Astrocyte of the spinal cord (primary cell): ENCODE measurements at regions not wholly inside any gene's neighbourhood (a gene's known extent, or its start where the extent isn't known, plus 50 kb on each side); places are given as distances from the start of the nearest gene placed in this dataset.

Experiments
- DNase-seq: peaks from one replicate; pipeline ENCODE4 v3.0.0; 2011; ENCODE audit warnings: low read depth, low spot score
- H3K4me3 ChIP-seq: 2 replicates; pipeline ENCODE4 v1.5.1; 2011; ENCODE audit warnings: low read depth, mild to moderate bottlenecking, low read length, moderate library complexity
- in situ Hi-C: cut with HindIII; loops from 2 replicates; pipeline ENCODE4 v1.10.0; 2017; ENCODE audit warnings: low sequenced_read_pairs
- TF ChIP-seq, protein P1 (sequence below): IDR thresholded peaks from 2 replicates; pipeline ENCODE4 v1.5.1; 2012; ENCODE audit warnings: low read depth, mild to moderate bottlenecking, low read length, inconsistent platforms

DNA sequence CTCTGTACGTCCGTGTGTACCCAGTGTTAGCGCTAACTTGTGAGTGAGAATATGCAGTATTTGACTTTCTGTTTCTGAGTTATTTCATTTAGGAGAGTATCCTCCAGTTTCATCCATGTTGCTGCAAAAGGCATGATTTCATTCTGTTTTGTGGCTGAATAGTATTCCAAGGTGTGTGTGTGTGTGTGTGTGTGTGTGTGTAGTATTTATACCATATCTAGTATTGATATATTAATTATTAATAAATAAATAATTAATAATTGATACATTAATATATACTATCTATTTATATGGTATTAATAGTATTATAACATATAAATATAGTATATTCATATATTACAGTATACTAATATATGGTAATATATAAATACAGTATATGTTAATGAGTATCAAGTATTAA is 101.8 kb upstream of the CCND2 start:
- in situ Hi-C loops = no loop called here
- no peak overlapping the region for H3K4me3 ChIP-seq
- DNase-seq = no peak
- TF ChIP-seq, protein P1, sequence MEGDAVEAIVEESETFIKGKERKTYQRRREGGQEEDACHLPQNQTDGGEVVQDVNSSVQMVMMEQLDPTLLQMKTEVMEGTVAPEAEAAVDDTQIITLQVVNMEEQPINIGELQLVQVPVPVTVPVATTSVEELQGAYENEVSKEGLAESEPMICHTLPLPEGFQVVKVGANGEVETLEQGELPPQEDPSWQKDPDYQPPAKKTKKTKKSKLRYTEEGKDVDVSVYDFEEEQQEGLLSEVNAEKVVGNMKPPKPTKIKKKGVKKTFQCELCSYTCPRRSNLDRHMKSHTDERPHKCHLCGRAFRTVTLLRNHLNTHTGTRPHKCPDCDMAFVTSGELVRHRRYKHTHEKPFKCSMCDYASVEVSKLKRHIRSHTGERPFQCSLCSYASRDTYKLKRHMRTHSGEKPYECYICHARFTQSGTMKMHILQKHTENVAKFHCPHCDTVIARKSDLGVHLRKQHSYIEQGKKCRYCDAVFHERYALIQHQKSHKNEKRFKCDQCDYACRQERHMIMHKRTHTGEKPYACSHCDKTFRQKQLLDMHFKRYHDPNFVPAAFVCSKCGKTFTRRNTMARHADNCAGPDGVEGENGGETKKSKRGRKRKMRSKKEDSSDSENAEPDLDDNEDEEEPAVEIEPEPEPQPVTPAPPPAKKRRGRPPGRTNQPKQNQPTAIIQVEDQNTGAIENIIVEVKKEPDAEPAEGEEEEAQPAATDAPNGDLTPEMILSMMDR = no peak

DNA sequence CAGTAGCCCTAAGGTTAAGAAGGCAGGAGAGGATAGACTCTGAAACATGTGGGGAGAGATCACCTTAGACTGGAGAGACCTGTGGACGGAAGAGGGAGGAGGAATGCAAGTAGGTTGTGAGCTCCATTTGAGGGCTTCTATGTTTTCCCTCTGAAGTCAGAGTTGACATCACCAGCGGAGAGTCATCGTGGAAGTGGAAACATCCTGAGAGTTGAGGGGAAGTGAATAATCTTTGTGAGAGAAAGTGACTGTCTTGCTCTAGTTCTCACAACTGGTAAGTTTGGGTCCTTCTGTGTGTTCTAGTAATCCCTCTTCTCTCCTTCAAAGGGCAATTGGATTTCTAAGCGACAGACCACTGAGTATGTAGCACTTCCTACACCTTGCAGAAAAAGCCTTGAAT is 103.6 kb upstream of the CCND2 start:
- TF ChIP-seq, protein P1 = no peak
- no peak overlapping the region for H3K4me3 ChIP-seq
- in situ Hi-C loops = no loop called here
- DNase-seq = no peak

DNA sequence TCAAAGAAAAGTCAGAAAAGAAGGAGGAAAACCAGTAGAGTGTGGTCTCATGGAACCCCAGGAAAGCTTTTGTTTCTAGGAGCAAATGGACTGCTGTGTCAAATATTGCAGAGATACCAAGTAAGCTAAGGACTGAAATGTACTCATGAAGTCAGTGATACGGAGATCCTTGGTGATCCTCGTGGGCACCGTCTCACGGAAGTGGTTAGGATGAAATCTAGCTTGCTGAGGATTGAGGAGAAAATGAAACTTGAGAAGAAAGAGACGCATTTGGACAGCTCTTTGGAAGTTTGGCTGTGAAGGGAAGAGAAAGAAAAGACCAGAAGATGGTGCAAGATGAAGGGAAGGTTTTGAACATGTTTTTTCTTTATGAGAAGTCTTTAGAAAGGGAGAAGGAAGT is 104.0 kb upstream of the CCND2 start:
- no peak for DNase-seq
- in situ Hi-C loops = no loop called here
- TF ChIP-seq, protein P1 = no peak
- H3K4me3 ChIP-seq = no peak overlapping the region

DNA sequence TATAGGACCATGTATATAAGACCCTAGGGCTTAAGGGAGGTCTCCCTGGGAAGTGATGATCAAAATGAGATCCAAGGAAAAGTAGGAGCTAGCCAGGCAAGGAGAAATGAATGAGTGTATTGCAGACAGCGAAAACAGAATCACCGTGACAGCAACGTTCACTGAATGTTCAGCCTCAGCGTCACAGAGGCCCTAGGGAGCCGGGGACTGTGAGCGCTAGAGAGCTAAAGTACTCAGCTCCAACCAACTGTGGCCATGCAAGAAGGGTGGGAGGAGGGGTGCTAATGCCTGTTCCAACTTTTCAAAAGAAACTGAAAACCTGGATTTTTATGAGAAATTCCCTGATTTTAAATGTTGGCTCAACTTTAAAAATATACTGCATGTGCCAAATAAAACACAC is 105.5 kb upstream of the CCND2 start:
- H3K4me3 ChIP-seq = no peak overlapping the region
- TF ChIP-seq, protein P1 = no peak
- in situ Hi-C loops = no loop called here
- no peak for DNase-seq

DNA sequence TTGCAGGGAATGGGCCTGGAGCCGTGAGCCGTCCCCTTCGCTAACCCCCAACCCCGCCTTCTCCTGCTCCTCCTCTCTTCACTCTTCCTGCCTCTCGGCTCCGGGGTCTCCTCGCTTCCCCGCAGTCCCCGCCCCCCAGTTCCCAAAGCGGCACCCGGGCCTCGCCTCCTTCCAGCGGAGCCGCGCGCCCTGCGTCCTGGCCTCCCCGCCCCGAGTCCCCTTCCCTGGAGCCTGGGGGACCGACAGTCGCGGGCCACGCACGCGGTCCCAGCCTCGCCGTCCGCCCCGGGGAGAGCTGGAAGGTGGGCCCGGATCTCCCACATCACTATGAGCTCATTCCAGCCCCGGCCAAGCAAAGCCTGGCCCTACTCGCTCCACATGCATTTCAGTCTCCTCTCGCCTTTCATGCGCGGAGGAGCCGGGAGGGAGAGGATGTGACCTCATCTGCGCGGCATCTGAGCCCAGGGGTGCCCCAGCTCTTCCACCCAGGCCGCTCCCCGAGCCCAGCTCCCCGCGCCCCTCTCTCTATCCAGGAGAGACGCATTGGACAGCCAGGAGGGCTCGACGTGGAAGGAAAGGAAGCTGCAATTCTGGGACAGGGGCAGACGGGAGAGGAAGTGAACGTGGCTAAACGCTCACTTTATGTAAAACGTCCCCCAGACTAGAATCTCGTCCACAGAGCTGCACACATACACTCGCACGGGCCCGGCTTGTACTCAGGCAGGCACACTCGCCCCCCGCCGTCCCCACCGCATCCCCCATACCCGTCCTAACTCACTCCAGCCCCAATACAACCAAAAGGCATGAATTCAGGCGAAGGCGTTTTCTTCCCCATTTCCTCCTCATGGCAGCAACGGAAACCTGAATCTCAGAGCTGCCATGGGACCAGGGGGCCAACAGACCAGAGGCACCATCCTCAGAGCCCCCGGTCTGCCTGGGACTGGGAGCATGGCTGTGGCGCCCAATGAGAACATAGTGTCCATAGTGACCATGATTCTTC is 108.7 kb upstream of the CCND2 start:
- TF ChIP-seq, protein P1 = no peak
- DNase-seq = peak; percentile 74
- in situ Hi-C loops = no loop called here
- H3K4me3 ChIP-seq = peak overlapping the region; percentile 27

DNA sequence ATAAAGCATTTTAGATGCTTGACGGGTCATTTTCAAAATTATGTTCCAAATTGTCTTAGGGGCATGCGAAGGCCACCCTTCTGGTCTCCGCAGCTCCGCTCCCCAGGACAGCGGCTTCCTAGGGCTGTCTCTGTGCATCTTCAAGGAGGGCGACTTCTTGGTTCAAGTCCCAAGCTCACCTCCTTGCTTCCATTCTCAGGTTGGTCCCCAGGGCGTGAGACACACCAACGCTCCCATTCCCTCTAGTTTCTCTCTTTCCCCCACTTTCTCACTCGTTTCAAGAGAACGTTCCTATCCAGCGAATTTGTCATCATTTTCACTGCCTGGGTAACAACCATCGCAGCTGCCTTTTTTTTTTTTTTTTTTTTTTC is 109.4 kb upstream of the CCND2 start:
- H3K4me3 ChIP-seq = peak overlapping the region; percentile 27
- TF ChIP-seq, protein P1 = no peak
- no peak for DNase-seq
- in situ Hi-C loops = no loop called here
